Activated T-cell treated with anti-CD3 and anti-CD28 coated beads for 1 hour (primary cell): ENCODE measurements at regions not wholly inside any gene's neighbourhood (a gene's known extent, or its start where the extent isn't known, plus 50 kb on each side); places are given as distances from the start of the nearest gene placed in this dataset.

Experiments
- DNase-seq: peaks from one replicate; pipeline ENCODE4 v3.0.0-alpha.2; 2020; ENCODE audit warnings: low read depth

DNA sequence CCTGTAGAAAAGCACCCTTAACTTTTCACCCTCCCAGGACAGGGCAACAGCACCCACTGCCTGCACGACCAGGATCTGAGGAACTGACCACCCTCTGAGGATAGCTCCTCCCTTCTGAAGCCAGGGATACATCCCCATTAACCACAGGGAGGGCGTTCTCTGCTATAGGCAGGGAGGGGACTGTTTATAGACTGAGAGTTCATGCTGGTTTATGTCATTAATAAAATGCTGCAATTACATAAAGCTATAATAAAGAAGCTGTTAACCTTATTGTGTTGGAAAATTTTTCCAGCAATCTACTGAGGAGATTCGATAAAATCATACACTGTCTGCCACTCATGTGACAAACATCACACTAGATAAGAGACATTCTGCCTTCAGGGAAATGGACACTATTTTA lies 232.4 kb upstream of the SFSWAP start:
- no peak for DNase-seq

GRCh38 chr12:131482199-131482598 lies 228.7 kb upstream of the SFSWAP start:
- DNase-seq = no peak

GRCh38 chr12:131482686-131483085 lies 228.2 kb upstream of the SFSWAP start:
- DNase-seq = no peak

- DNase-seq = no peak
These were observed 224.2 kb upstream of the SFSWAP start for GRCh38 chr12:131486451-131487230.

- DNase-seq = no peak
These were observed 223.3 kb upstream of the SFSWAP start for GRCh38 chr12:131487388-131488124.

GRCh38 chr12:131489718-131490117 lies 221.2 kb upstream of the SFSWAP start:
- no peak for DNase-seq

DNA sequence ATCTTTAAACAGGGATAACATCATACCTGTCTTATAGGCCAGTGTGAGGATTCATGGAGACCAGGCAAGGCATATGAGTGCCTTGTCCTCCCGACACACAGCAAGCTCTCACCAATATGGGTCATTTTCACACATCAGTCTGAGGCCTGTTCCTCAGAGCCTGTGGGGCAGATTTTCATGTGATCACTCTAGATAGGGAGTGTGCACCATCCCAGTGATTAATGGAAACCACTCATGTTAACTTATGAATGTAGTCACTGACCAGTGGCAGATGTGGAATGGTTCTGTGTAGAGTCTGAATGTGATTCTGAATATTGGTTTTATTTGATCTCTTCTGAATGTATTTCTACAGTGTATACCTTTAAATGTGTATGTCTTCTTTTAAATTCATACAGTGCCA lies 219.7 kb upstream of the SFSWAP start:
- no peak for DNase-seq

DNA sequence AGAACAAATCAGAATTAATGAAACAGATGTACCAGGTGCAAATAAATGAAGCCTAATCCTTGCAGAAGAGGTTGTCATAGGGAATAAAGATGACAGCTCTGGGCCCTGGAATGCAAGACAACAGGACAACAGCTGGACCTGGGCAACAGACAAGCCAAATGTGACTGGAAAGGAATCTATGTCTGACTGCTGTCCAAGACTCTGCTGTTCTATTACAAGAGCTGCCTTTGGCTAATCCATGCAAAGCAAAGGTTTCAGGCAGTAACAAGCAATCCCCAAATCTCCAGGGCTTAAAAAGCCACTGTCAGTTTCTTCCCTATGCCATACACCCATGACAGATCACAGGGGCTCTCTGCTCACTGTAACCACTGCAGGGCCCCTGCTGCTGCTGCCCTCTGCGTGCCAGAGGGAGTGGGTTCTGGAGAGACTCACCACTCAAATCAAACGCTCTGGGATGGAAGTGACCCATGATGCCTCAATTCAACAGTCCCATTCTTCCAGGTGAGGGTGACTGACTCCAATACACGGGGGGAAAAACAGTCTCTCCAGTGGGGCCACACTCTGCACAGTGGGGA lies 218.9 kb upstream of the SFSWAP start:
- DNase-seq = no peak

DNA sequence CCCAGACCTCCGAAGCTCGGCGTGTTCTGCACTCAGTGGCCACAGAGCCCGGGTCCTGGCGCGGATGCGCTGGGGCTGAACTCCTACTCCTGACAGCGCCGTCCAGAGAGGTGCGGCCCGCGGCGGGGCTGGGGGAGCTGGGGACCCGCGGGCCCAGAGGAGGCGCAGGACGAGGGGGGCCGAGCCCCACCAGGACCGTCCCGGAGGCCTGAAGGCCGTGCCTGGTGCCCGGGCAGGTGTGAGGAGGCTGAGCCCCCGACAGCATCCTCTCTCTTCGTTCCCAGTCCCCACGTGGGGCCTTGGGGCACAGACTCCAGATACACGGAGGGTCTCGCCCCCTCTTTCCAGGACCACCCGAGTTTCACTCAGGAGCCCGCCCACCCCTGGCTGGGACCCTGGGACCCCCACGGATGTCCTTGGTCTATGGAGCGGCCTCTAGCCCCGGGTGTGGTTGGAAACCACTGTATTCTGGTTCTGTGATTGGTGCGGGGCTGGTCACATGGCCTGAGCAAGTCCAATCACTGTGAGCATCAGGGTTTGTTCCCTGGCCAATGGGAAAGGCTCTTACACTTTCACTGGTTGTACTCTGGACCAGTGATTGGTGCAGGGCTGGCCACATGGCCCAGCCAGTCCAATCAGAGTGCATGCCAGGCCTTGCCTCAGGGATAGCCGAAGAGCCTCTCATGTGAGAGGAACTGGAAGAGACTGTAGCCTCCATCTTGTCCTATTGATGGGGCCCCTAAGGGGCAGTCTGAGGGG lies 217.6 kb upstream of the SFSWAP start:
- no peak for DNase-seq

- DNase-seq = no peak
These were observed 216.7 kb upstream of the SFSWAP start for GRCh38 chr12:131494216-131494615.

GRCh38 chr12:131494741-131495524 lies 216.0 kb upstream of the SFSWAP start:
- no peak for DNase-seq

GRCh38 chr12:131497966-131498365 lies 212.9 kb upstream of the SFSWAP start:
- DNase-seq = no peak

DNA sequence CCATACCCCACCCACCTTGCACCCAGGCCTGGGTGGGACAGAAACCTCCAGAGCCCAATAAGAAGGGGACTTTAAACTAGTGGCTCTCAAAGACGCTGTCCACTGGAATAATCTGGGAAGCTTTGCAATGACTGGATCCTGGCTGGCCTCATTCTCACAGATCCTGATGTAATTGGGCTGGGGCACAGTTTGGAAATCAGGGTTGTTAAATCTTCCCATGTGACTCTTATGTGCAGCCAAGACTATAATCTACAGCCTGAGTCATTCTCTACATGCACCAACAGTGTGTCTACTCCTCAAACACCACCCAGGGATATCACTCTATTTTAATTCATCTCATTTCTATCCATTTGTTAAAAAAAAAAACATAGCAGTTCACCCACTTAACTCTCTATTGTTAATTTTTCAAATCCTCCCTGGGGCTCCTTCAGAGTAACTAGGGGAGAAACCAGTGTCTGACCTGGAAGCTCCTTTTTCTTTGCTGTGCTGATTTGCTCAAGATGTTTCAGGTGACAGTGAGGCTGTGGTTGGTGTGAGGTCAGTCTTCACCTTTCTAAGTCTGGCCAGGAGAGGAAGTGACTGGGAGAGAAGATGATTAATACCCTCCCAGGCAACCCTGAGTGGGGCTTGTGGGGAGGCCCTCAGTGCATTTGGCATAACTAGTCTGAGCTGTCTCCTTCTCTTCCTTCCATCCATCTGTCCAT lies 211.6 kb upstream of the SFSWAP start:
- DNase-seq = no peak

DNA sequence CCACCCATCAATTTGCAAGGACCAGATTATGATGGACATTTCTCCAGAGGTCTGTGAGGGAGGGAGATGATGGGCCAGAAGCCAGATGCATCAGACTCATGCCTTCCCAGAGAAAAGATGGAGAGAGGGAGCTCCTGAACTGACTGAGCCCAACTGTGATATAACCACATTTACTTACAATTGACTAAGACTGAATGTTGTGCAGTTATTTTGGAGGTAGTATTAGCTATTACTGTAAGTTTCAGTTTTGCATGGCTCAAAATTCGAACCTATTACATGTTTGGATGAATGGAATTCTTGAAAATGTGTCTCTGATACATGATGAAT lies 211.1 kb upstream of the SFSWAP start:
- DNase-seq = no peak

- DNase-seq = no peak
These were observed 210.3 kb upstream of the SFSWAP start for GRCh38 chr12:131500564-131500963.

- DNase-seq = no peak
These were observed 205.3 kb upstream of the SFSWAP start for GRCh38 chr12:131505561-131505960.

DNA sequence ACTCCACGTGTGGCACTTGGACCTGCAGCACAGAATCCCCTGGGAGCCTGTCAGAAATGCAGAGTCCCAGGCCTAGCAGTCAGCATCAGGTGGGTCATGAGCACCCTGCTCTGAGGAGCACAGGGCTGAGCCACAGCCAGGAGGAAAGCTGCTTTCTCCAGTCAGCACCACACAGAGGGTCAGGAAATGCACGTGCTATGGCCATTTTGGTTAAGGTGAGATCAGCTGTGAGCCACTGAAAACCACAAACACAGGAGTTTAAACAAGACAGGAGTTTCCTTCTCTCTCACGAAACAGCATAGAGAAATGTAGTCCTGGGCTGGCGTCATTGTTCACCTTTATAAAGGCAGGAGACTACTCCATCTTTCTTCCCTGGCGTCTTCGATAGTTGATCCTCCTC lies 204.5 kb upstream of the SFSWAP start:
- no peak for DNase-seq

GRCh38 chr12:131507094-131507493 lies 203.8 kb upstream of the SFSWAP start:
- DNase-seq = no peak

GRCh38 chr12:131507881-131508280 lies 203.0 kb upstream of the SFSWAP start:
- no peak for DNase-seq

- DNase-seq = no peak
These were observed 201.2 kb upstream of the SFSWAP start for GRCh38 chr12:131509701-131510100.

DNA sequence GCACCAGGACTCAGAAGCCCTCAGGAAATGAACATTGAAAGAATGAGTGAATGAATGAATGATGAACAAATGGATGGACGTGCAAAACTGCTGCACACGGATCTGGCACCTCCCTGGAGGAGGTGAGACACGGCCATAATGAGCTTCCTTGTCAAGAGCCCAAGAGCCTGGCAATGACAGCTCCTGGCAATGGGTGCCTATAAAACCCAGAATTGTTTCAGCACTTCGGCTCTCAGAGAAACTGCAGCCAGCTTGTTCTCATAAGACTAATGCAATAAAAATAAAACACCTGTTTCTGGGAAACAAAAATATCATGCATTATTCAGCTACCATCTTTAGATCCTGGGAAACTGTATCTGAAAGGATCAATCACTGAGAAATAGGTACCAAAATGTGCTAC lies 200.5 kb upstream of the SFSWAP start:
- DNase-seq = no peak
